LNCaP clone FGC (cell line): ENCODE measurements at regions not wholly inside any gene's neighbourhood (a gene's known extent, or its start where the extent isn't known, plus 50 kb on each side); places are given as distances from the start of the nearest gene placed in this dataset.

Experiments
- DNase-seq: peaks from one replicate; pipeline ENCODE4 v3.0.0-alpha.2; 2011; ENCODE audit warnings: low read depth
- H3K4me3 ChIP-seq: 2 replicates; pipeline ENCODE4 v1.5.1; 2011; ENCODE audit warnings: mild to moderate bottlenecking, low read depth, low read length, control low read depth
- TF ChIP-seq, protein P1 (sequence below): IDR thresholded peaks from 2 replicates; pipeline ENCODE4 v1.5.1; 2012; ENCODE audit warnings: mild to moderate bottlenecking; ENCODE audit not compliant: control insufficient read depth, insufficient read depth; ENCODE audit errors: extremely low read depth

DNA sequence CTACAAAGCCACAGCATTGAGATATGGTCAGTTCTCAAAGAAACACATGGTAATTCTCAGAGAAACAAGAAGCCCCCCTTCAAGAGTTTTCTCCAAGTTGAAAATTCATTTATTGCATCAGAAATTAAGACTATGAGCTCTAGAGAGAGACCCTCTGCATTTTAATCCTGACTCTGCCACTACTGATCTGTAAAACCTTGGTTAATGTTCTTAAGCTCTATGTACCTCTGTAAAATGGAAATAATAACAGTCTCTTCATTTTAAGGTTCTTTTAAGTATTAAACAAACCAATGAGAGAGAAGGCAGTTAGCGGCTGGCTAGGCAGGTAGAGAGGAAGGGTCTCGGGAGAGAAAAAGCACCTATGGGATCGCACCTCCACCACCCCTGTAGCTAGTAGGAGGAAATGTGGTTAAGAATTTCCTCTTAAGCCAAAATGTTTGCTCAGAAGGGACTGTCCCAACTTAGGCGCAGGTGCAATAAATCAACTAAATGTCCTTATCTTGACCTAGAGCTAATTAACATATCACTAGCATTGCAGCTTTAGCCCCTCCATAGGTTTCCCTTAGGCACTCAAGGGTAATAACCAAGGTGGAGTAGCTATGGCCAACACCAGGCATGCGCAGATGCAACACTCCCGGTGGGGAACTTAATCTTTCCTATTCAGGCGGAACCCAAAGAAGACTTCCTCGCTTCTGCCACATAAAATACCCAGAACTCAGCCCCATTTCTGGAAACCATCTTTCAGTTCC is 1685.4 kb downstream of the MRPL39 start:
- TF ChIP-seq, protein P1, sequence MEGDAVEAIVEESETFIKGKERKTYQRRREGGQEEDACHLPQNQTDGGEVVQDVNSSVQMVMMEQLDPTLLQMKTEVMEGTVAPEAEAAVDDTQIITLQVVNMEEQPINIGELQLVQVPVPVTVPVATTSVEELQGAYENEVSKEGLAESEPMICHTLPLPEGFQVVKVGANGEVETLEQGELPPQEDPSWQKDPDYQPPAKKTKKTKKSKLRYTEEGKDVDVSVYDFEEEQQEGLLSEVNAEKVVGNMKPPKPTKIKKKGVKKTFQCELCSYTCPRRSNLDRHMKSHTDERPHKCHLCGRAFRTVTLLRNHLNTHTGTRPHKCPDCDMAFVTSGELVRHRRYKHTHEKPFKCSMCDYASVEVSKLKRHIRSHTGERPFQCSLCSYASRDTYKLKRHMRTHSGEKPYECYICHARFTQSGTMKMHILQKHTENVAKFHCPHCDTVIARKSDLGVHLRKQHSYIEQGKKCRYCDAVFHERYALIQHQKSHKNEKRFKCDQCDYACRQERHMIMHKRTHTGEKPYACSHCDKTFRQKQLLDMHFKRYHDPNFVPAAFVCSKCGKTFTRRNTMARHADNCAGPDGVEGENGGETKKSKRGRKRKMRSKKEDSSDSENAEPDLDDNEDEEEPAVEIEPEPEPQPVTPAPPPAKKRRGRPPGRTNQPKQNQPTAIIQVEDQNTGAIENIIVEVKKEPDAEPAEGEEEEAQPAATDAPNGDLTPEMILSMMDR: no peak
- no peak overlapping the region for H3K4me3 ChIP-seq
- no peak for DNase-seq

DNA sequence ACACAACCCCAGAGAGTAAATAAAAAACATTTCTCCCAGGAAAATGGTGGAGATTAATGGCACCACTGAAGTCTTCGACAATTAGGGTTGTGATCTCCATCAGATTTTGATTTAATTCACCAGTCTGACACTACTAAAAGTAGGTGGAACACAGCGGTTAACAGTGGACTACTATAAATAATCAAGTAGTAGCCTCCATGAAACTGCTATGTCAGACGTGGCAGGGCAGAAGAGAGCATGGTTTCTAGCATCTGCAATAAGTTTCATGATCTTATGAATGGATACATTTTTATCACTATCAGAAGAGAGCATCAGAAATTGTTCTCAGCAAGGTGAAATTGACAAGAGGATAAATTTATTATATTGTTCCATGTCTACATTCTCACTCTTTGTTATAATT is 1706.6 kb downstream of the MRPL39 start:
- H3K4me3 ChIP-seq: no peak overlapping the region
- TF ChIP-seq, protein P1: no peak
- no peak for DNase-seq

DNA sequence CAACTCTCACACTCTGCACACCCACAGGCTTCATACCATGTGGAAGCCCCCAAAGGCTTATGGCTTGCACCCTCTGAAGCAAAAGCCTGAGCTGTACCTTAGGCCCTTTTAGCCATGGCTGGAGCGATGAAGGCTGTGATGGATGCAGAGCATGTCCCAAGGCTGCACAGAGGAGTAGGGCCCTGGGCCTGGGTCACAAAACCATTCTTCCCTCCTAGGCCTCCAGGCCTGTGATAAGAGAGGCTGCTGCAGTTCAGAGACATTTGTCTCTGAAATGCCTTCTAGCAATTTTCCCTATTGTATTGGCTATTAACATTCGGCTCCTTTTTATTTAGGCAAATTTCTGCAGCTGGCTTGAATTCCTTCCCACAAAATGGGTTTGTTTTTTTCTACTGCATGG is 1707.7 kb downstream of the MRPL39 start:
- DNase-seq: no peak
- TF ChIP-seq, protein P1: no peak

DNA sequence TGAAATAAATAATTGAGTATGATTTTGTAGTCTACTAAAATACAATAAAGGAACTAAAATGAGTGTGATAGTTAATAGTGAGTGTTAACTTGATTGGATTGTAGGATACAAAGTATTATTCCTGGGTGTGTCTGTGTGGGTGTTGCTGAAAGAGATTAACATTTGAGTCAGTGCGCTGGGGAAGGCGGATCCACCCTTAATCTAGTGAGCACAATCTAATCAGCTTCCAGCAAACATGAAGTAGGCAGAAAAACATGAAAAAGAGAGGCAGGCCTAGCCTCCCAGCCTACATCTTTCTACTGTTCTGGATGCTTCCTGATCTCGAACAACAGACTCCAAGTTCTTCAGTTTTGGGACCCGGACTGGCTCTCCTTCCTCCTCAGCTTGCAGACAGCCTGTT is 1716.6 kb downstream of the MRPL39 start:
- no peak for DNase-seq
- H3K4me3 ChIP-seq: no peak overlapping the region
- TF ChIP-seq, protein P1: no peak

More for the DNA sequence above, 1707.7 kb downstream of the MRPL39 start:
- no peak overlapping the region for H3K4me3 ChIP-seq

DNA sequence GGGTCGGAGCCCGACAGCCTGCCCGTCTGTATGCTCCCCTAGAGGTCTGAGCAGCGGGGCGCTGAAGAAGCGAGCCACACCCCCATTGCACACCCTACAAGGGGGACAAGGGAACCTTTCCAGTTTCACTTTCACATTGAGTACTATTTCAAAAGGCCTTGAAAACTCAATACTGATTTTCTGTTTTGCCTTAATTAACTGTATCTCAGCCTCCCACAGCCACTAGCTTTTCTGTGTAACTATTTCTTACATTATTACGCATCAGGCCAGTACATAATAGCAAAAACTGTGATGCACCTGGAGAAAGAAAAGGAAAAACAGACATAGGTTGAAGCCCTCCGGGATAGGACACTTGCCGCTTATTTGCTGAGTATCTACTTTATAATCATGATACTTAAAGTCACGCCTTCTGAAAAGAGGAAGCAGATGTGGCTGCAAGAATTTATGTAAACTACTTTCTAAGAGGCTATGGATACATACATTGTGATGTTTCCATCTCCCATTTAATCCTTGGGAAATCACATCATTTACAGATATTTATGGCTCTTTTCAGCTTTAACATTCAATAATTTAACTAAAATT is 1719.5 kb downstream of the MRPL39 start:
- no peak overlapping the region for H3K4me3 ChIP-seq
- TF ChIP-seq, protein P1: no peak
- no peak for DNase-seq

DNA sequence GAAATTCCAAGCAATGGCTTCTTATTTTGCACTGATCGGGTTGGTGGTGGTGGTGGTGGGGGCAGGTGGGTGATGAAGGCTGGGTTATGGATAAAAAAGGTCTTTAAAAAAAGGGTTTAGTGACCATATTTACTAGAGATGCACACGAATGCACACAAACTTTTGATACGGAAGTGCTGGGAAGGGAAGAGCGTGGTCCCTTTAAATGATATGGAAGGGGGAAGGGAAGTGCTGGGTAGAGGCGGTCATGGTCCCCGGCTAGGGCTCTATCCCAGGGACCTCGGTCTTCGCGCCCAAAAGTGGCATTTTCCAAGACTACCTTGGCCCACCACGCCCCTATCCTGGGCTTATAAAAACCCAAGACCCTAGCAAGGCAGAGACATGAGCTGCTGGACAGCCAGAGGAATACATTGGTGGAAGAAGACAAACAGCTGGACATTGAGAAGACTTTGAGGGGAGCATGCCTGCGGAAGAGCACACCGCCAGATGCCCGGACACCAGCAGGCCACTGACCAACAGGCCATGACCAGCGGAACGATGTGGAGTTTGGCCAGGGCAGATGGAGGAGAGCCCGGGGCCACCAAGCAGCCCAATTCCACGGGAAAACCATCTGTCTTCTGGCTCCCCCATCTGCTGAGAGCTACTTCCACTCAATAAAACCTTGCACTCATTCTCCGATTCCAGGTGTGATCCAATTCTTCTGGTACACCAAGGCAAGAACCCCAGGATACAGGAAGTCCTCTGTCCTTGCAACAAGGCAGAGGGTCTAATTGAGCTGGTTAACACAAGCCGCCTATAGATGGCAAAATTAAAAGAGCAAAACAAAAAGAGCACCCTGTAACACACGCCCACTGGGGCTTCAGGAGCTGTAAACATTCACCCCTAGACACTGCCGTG is 1720.2 kb downstream of the MRPL39 start:
- H3K4me3 ChIP-seq: no peak overlapping the region
- no peak for DNase-seq

More for the DNA sequence above, 1720.2 kb downstream of the MRPL39 start:
- TF ChIP-seq, protein P1: no peak
